Upper lobe of left lung (tissue), 6 donors: ENCODE measurements at regions not wholly inside any gene's neighbourhood (a gene's known extent, or its start where the extent isn't known, plus 50 kb on each side); places are given as distances from the start of the nearest gene placed in this dataset.
"Not testable (repeated sequence)": the region's sequence is repeated elsewhere in the genome, so short reads cannot be mapped to it uniquely, and the experiment has no call there.

Source experiments
- ATAC-seq, 2 donors: fragments of 200-7000 bp; cut with Tn5 transposase; one replicate each; pipeline ENCODE4 v1.9.1; 2022; ENCODE audit warnings: mild to moderate bottlenecking in 2 of 2, moderate library complexity in 2 of 2; ENCODE audit not compliant: low FRiP score in 2 of 2
- DNase-seq, 2 donors: peaks; one replicate each; pipeline ENCODE4 v3.0.0-alpha.2; 2019 to 2020
- H3K27ac ChIP-seq, 4 donors: fragments of 200-600 bp; sonication (generic); one replicate each; pipeline ENCODE4 v1.5.1; 2016 to 2019
- H3K27me3 ChIP-seq, 4 donors: fragments of 200-600 bp; sonication (generic); one replicate each; pipeline ENCODE4 v1.5.1; 2017 to 2019
- H3K36me3 ChIP-seq, 4 donors: fragments of 200-600 bp; sonication (generic); one replicate each; pipeline ENCODE4 v1.5.1; 2016 to 2019
- H3K4me1 ChIP-seq, 4 donors: fragments of 200-600 bp; sonication (generic); one replicate each; pipeline ENCODE4 v1.5.1; 2018 to 2019
- H3K4me3 ChIP-seq, 4 donors: fragments of 200-600 bp; sonication (generic); one replicate each; pipeline ENCODE4 v1.5.1; 2017 to 2019; ENCODE audit warnings: mild to moderate bottlenecking in 2 of 4, moderate library complexity in 1 of 4
- H3K9me3 ChIP-seq, 4 donors: fragments of 200-600 bp; sonication (generic); one replicate each; pipeline ENCODE4 v1.5.1; 2018 to 2019
- EP300 ChIP-seq, 4 donors: sonication (generic); formaldehyde crosslinking; IDR thresholded peaks; one replicate each; pipeline ENCODE4 v1.5.1; 2017; ENCODE audit warnings: antibody characterized with exemption in 4 of 4, control low read depth in 2 of 4
- POLR2A ChIP-seq, 4 donors: fragments of 450-650 bp; IDR thresholded peaks; one replicate each; pipeline ENCODE4 v1.5.1; 2016 to 2017; ENCODE audit warnings: antibody characterized with exemption in 4 of 4, mild to moderate bottlenecking in 2 of 4
- POLR2AphosphoS5 ChIP-seq, 2 donors: sonication (generic); formaldehyde crosslinking; IDR thresholded peaks; one replicate each; pipeline ENCODE4 v1.5.1; 2017; ENCODE audit warnings: antibody characterized with exemption in 2 of 2
- WGBS, 2 donors: methylation state at CpG; one replicate each; pipeline ENCODE4 v1.1.5; 2017 to 2018; 5-methylcytosine and 5-hydroxymethylcytosine counted together
- TF ChIP-seq, protein P1 (sequence below), 6 experiments: fragments of 450-650 bp in 4 of 6; fragments of 200-600 bp in 2 of 6; sonication (generic) in 2 of 6; IDR thresholded peaks; one replicate each; pipeline ENCODE4 v1.5.1; 2016 to 2019; ENCODE audit warnings: antibody characterized with exemption in 6 of 6
- donor health status: DM: no; HTN: no; CAD: no; lungs with moderate emphysema.
- donor health status: DM: no; HTN: yes; CAD: no; lungs with severe emphysema.

- Histone ChIP-seq H3K4me1 (no peaks in the 10 kb centered on the region), H3K27me3 (no peaks in the 10 kb centered on the region), H3K27ac (no peak overlapping the region), H3K4me3 (no peak overlapping the region), H3K9me3 (no peaks in the 10 kb centered on the region), H3K36me3 (no peaks in the 10 kb centered on the region)
- ATAC-seq (no peak), DNase-seq (no peak)
- no peak for TF ChIP-seq EP300 (IDR thresholded peaks at IDR 0.05)
- TF ChIP-seq POLR2A (IDR thresholded peaks at IDR 0.05), result no peak
- TF ChIP-seq POLR2AphosphoS5 (IDR thresholded peaks at IDR 0.05), result no peak
- TF ChIP-seq, protein P1, sequence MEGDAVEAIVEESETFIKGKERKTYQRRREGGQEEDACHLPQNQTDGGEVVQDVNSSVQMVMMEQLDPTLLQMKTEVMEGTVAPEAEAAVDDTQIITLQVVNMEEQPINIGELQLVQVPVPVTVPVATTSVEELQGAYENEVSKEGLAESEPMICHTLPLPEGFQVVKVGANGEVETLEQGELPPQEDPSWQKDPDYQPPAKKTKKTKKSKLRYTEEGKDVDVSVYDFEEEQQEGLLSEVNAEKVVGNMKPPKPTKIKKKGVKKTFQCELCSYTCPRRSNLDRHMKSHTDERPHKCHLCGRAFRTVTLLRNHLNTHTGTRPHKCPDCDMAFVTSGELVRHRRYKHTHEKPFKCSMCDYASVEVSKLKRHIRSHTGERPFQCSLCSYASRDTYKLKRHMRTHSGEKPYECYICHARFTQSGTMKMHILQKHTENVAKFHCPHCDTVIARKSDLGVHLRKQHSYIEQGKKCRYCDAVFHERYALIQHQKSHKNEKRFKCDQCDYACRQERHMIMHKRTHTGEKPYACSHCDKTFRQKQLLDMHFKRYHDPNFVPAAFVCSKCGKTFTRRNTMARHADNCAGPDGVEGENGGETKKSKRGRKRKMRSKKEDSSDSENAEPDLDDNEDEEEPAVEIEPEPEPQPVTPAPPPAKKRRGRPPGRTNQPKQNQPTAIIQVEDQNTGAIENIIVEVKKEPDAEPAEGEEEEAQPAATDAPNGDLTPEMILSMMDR (IDR thresholded peaks at IDR 0.05), result no peak
- WGBS, 2 donors, result 82% methylated on average over 4 of the region's 4 CpGs
These were observed 102.4 kb downstream of the TFAP2C start for GRCh38 chr20:56731476-56731875.

GRCh38 chr20:56733967-56734366, 104.9 kb downstream of the TFAP2C start:
- Histone ChIP-seq H3K4me3 (no peak overlapping the region), H3K27me3 (no peaks in the 10 kb centered on the region), H3K36me3 (no peaks in the 10 kb centered on the region), H3K27ac (no peak overlapping the region), H3K4me1 (no peaks in the 10 kb centered on the region), H3K9me3 (no peaks in the 10 kb centered on the region)
- ATAC-seq, result no peak
- TF ChIP-seq, protein P1 (IDR thresholded peaks at IDR 0.05), result no peak
- TF ChIP-seq POLR2AphosphoS5 (IDR thresholded peaks at IDR 0.05) (no peak), EP300 (IDR thresholded peaks at IDR 0.05) (no peak), POLR2A (IDR thresholded peaks at IDR 0.05) (no peak)
- DNase-seq, result no peak
- 26 to 36% methylated on average over 6 of the region's 6 CpGs for WGBS, 2 donors

- H3K27ac ChIP-seq, result no peak overlapping the region
- no peaks in the 10 kb centered on the region for H3K9me3 ChIP-seq
- no peaks in the 10 kb centered on the region for H3K27me3 ChIP-seq
- peak in 1 of 2 donors; percentile 10 for ATAC-seq
- 29 to 31% methylated on average over 9 to 15 of the region's 15 CpGs for WGBS, 2 donors
- no peaks in the 10 kb centered on the region for H3K4me1 ChIP-seq
- no peak for DNase-seq
- H3K4me3 ChIP-seq, result no peak overlapping the region
- no peaks in the 10 kb centered on the region for H3K36me3 ChIP-seq
- TF ChIP-seq POLR2A (IDR thresholded peaks at IDR 0.05), result no peak
- TF ChIP-seq, protein P1 (IDR thresholded peaks at IDR 0.05), result no peak
- TF ChIP-seq POLR2AphosphoS5 (IDR thresholded peaks at IDR 0.05), result no peak
- TF ChIP-seq EP300 (IDR thresholded peaks at IDR 0.05), result no peak
These were observed 106.1 kb downstream of the TFAP2C start for GRCh38 chr20:56735084-56735642.

DNA sequence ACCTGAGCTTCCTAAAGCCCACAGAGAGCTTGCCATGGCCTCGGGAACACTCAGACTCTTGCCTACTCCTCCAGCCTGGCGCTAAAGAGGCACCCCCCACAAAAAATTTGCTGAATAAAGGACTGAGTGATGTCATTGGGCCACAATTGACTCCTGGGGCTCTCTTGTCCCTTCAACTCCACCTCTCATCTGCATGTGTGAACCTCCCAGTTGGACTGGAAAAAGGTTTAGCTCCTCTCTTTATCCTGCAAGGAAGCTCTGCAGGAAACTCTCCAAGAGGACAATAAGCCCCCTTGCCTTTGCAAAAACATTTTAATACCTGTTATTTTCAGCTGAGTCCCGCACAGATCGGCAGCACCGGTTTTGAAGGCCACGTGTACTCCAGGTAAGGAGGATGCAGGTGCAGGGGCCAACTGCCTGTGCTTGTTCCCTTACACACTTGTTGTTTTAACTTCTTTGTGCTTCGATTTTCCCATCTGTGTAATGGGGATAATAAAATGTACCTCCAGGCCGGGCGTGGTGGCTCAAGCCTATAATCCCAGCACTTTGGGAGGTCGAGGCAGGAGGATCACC, 107.3 kb downstream of the TFAP2C start:
- Histone ChIP-seq H3K27me3 (no peaks in the 10 kb centered on the region), H3K4me1 (no peaks in the 10 kb centered on the region), H3K4me3 (no peak overlapping the region), H3K27ac (no peak overlapping the region), H3K36me3 (no peaks in the 10 kb centered on the region), H3K9me3 (no peaks in the 10 kb centered on the region)
- TF ChIP-seq EP300 (IDR thresholded peaks at IDR 0.05) (no peak), POLR2A (IDR thresholded peaks at IDR 0.05) (no peak), POLR2AphosphoS5 (IDR thresholded peaks at IDR 0.05) (no peak)
- TF ChIP-seq, protein P1 (IDR thresholded peaks at IDR 0.05), result no peak
- WGBS, 2 donors, result 17 to 18% methylated on average over 10 of the region's 10 CpGs
- DNase-seq (no peak), ATAC-seq (no peak)

DNA sequence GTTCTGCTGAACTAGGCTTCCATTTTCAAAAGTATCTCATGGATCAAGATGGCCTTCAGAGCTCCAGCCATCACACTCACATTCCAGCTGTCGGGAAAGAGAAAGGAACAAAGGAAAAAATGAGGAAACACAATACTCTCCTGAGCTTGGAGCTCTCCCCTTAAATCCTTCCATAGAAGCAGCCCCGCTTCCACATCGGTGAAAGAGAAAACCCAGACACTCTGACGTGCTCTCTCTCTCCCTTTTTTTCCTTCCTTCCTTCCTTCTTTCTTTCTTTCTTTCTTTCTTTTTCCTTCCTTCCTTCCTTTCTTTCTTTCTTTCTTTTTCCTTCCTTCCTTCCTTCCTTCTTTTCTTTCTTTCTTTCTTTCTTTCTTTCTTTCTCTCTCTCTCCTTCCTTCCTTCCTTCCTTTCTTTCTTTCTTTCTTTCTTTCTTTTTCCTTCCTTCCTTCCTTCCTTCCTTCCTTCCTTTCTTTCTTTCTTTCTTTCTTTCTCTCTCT, 115.3 kb downstream of the TFAP2C start:
- H3K9me3 ChIP-seq, ATAC-seq, H3K4me1 ChIP-seq, H3K4me3 ChIP-seq, H3K27me3 ChIP-seq, H3K27ac ChIP-seq, DNase-seq, H3K36me3 ChIP-seq: not testable (repeated sequence)
- WGBS, 2 donors, result 85 to 91% methylated on average over 4 of the region's 4 CpGs
